ENCODE measurements at regions not wholly inside any gene's neighbourhood (a gene's known extent, or its start where the extent isn't known, plus 50 kb on each side); places are given as distances from the start of the nearest gene placed in this dataset.
A peak's percentile ranks its signal among the peaks of the same experiment; 100 is the strongest.

GRCh38 chr6:113352029-113352801 lies 504.9 kb upstream of the MARCKS start:
- Histone ChIP-seq H2AFZ (ENCODE audit: low read depth, low read length) (no peak overlapping the region), H3K9ac (replicated peaks; ENCODE audit: extremely low read depth, insufficient read depth, low read length) (peak overlapping the region; percentile 25), H3K36me3 (ENCODE audit: control insufficient read depth in 2 of 2, extremely low read depth in 1 of 2, insufficient read depth in 2 of 2, low read length in 2 of 2) (no peaks in the 10 kb centered on the region), H3K79me2 (ENCODE audit: control insufficient read depth, insufficient read depth, low read length) (no peaks in the 10 kb centered on the region), H3K4me1 (ENCODE audit: control insufficient read depth, extremely low read depth, insufficient read depth, low read length) (peaks cover 40% of the 10 kb centered on the region), H3K9me1 (replicated peaks; ENCODE audit: control insufficient read depth, extremely low read depth, insufficient read depth, low read length) (no peaks in the 10 kb centered on the region), H3K27me3 (ENCODE audit: control insufficient read depth in 2 of 2, insufficient read depth in 2 of 2, low read length in 2 of 2) (no peaks in the 10 kb centered on the region), H3K27ac (ENCODE audit: insufficient read depth, low read depth, low read length) (peak overlapping the region; percentile 80), H3K4me3 (replicated peaks in 1 of 3; ENCODE audit: insufficient read depth in 1 of 3, low read depth in 1 of 3, low read length in 3 of 3) (no peak overlapping the region), H3K9me3 (replicated peaks; ENCODE audit: control insufficient read depth, insufficient read depth, low read length) (no peaks in the 10 kb centered on the region), H4K20me1 (replicated peaks; ENCODE audit: control insufficient read depth, extremely low read depth, insufficient read depth, low read length) (no peaks in the 10 kb centered on the region), H3K4me2 (ENCODE audit: insufficient read depth, low read length) (peak overlapping the region; percentile 48)
- ChIA-PET CTCF (interaction anchor here (0.7 to 1.0 kb wide), 6 partner anchors 22 to 475 kb away, joined by 3 to 4 read pairs (median 3); no protein-coding TSS in a partner anchor), POLR2A (no interaction called here)
- intact Hi-C loops (cut with micrococcal nuclease), result loop anchor here (1.0 to 5.0 kb wide), 2 partner anchors 230 to 505 kb away; partner anchors contain the start of gene MARCKS
- peak; percentile 62 for DNase-seq (ENCODE audit: low read depth, low spot score)
- no TSS peak for BruUV-seq (replicated peaks)
- TF ChIP-seq EZH2 (IDR thresholded peaks at IDR 0.05; ENCODE audit: borderline replicate concordance, low read depth, low read length, severe bottlenecking), result no peak
- TF ChIP-seq POLR2AphosphoS5 (IDR thresholded peaks at IDR 0.05; ENCODE audit: insufficient read depth, low read depth, low read length), result peak; percentile 54
- peak; percentile 43 for TF ChIP-seq JUN (IDR thresholded peaks at IDR 0.05; ENCODE audit: borderline replicate concordance, insufficient read depth, insufficient read length, low read depth)
- TF ChIP-seq GATA2 (IDR thresholded peaks at IDR 0.05; ENCODE audit: insufficient read depth, insufficient read length, low read depth, low read length), result peak; percentile 95
- peak; percentile 55 for TF ChIP-seq FOS (IDR thresholded peaks at IDR 0.05; ENCODE audit: borderline replicate concordance, insufficient read depth, low read length)
- dilution Hi-C loops (cut with MboI; ENCODE audit: extremely low pct_ligation_motif_present, low sequenced_read_pairs), result no loop called here
- FAIRE-seq, result peak; percentile 87

GRCh38 chr6:113352831-113353230 lies 504.3 kb upstream of the MARCKS start:
- dilution Hi-C loops (cut with MboI; ENCODE audit: extremely low pct_ligation_motif_present, low sequenced_read_pairs), result no loop called here
- DNase-seq (ENCODE audit: low read depth, low spot score) (no peak), FAIRE-seq (no peak)
- H3K27me3 ChIP-seq (ENCODE audit: control insufficient read depth in 2 of 2, insufficient read depth in 2 of 2, low read length in 2 of 2), result no peaks in the 10 kb centered on the region
- no peaks in the 10 kb centered on the region for H3K36me3 ChIP-seq (ENCODE audit: control insufficient read depth in 2 of 2, extremely low read depth in 1 of 2, insufficient read depth in 2 of 2, low read length in 2 of 2)
- H3K27ac ChIP-seq (ENCODE audit: insufficient read depth, low read depth, low read length), result peak overlapping the region; percentile 80
- CTCF ChIA-PET, result interaction anchor here (0.7 to 1.0 kb wide), 4 partner anchors 22 to 158 kb away, joined by 3 to 4 read pairs (median 3); no protein-coding TSS in a partner anchor
- no peaks in the 10 kb centered on the region for H3K79me2 ChIP-seq (ENCODE audit: control insufficient read depth, insufficient read depth, low read length)
- H3K9me3 ChIP-seq (replicated peaks; ENCODE audit: control insufficient read depth, insufficient read depth, low read length), result no peaks in the 10 kb centered on the region
- no peak overlapping the region for H3K4me3 ChIP-seq (replicated peaks in 1 of 3; ENCODE audit: insufficient read depth in 1 of 3, low read depth in 1 of 3, low read length in 3 of 3)
- no TSS peak for BruUV-seq (replicated peaks)
- TF ChIP-seq JUN (IDR thresholded peaks at IDR 0.05; ENCODE audit: borderline replicate concordance, insufficient read depth, insufficient read length, low read depth) (no peak), CTCF (IDR thresholded peaks at IDR 0.05; ENCODE audit: extremely low read depth in 1 of 2, insufficient read depth in 1 of 2, low read depth in 1 of 2, low read length in 2 of 2) (no peak), GATA2 (IDR thresholded peaks at IDR 0.05; ENCODE audit: insufficient read depth, insufficient read length, low read depth, low read length) (no peak), POLR2AphosphoS5 (IDR thresholded peaks at IDR 0.05; ENCODE audit: insufficient read depth, low read depth, low read length) (no peak), FOS (IDR thresholded peaks at IDR 0.05; ENCODE audit: borderline replicate concordance, insufficient read depth, low read length) (no peak), EZH2 (IDR thresholded peaks at IDR 0.05; ENCODE audit: borderline replicate concordance, low read depth, low read length, severe bottlenecking) (no peak), POLR2A (IDR thresholded peaks at IDR 0.05; ENCODE audit: low read depth, low read length) (no peak), MYC (IDR thresholded peaks at IDR 0.05; ENCODE audit: low read depth, low read length) (no peak)
- TF ChIP-seq, protein P1, sequence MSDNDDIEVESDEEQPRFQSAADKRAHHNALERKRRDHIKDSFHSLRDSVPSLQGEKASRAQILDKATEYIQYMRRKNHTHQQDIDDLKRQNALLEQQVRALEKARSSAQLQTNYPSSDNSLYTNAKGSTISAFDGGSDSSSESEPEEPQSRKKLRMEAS (IDR thresholded peaks at IDR 0.05; ENCODE audit: insufficient read depth, insufficient read length), result no peak
- intact Hi-C loops (cut with micrococcal nuclease), result loop anchor here (1.0 to 5.0 kb wide), 2 partner anchors 231 to 504 kb away; partner anchors contain the start of gene MARCKS
- H3K9me1 ChIP-seq (replicated peaks; ENCODE audit: control insufficient read depth, extremely low read depth, insufficient read depth, low read length), result no peaks in the 10 kb centered on the region
- peaks cover 34% of the 10 kb centered on the region for H3K4me1 ChIP-seq (ENCODE audit: control insufficient read depth, extremely low read depth, insufficient read depth, low read length)
- H4K20me1 ChIP-seq (replicated peaks; ENCODE audit: control insufficient read depth, extremely low read depth, insufficient read depth, low read length), result no peaks in the 10 kb centered on the region
- H3K4me2 ChIP-seq (ENCODE audit: insufficient read depth, low read length), result peak overlapping the region; percentile 48
- POLR2A ChIA-PET, result no interaction called here
- no peak overlapping the region for H2AFZ ChIP-seq (ENCODE audit: low read depth, low read length)
- no peak overlapping the region for H3K9ac ChIP-seq (replicated peaks; ENCODE audit: extremely low read depth, insufficient read depth, low read length)

All from endothelial cell of umbilical vein (primary cell).